GM13977 (cell line): ENCODE measurements at regions not wholly inside any gene's neighbourhood (a gene's known extent, or its start where the extent isn't known, plus 50 kb on each side); places are given as distances from the start of the nearest gene placed in this dataset.

Source experiments
- DNase-seq: peaks from one replicate; pipeline ENCODE4 v3.0.0; 2012; ENCODE audit warnings: low spot score
- CTCF ChIP-seq: IDR thresholded peaks from 2 replicates; pipeline ENCODE4 v1.5.1; 2012; ENCODE audit warnings: mild to moderate bottlenecking, control low read depth; ENCODE audit not compliant: insufficient read depth; ENCODE audit errors: extremely low read depth, missing control alignments
- in situ Hi-C: fragments of 300-500 bp; cut with MboI; formaldehyde crosslinking; loops from one replicate; pipeline ENCODE4 v1.12.0; 2022; ENCODE audit warnings: low sequenced_read_pairs, low pct_unique_long_range_greater_than_20kb, mixed read lengths, inconsistent platforms; ENCODE audit not compliant: unreplicated experiment

- no peak for DNase-seq
- TF ChIP-seq CTCF, result no peak
- in situ Hi-C loops, result no loop called here
Measured at GRCh38 chr5:23035555-23036090, 182.5 kb upstream of the CDH12 start.

GRCh38 chr5:23033864-23034263, 180.7 kb upstream of the CDH12 start:
- no peak for DNase-seq
- no peak for TF ChIP-seq CTCF
- in situ Hi-C loops, result no loop called here

GRCh38 chr5:23029290-23029689, 176.1 kb upstream of the CDH12 start:
- no peak for TF ChIP-seq CTCF
- DNase-seq, result no peak
- in situ Hi-C loops, result no loop called here

- DNase-seq, result no peak
- in situ Hi-C loops, result no loop called here
- no peak for TF ChIP-seq CTCF
Measured at GRCh38 chr5:23028445-23029021, 175.4 kb upstream of the CDH12 start.

GRCh38 chr5:23027830-23028229, 174.7 kb upstream of the CDH12 start:
- in situ Hi-C loops, result no loop called here
- DNase-seq, result no peak
- TF ChIP-seq CTCF, result no peak

- in situ Hi-C loops, result no loop called here
- no peak for DNase-seq
- TF ChIP-seq CTCF, result no peak
Measured at GRCh38 chr5:23027331-23027730, 174.2 kb upstream of the CDH12 start.
